HCT116 (cell line): ENCODE measurements at regions not wholly inside any gene's neighbourhood (a gene's known extent, or its start where the extent isn't known, plus 50 kb on each side); places are given as distances from the start of the nearest gene placed in this dataset.

ENCODE experiments used
- ATF3 ChIP-seq: IDR thresholded peaks from 2 replicates; pipeline ENCODE4 v1.6.1; 2012
- CTCF ChIP-seq, 3 experiments: fragments of 200-600 bp in 1 of 3; sonication (generic) in 1 of 3; IDR thresholded peaks in 2 of 3; conservative IDR thresholded peaks in 1 of 3; 2 replicates each; pipeline ENCODE4 v1.5.1; 2012 to 2017; ENCODE audit warnings: low read depth in 2 of 3, low read length in 2 of 3, antibody characterized with exemption in 1 of 3, borderline replicate concordance in 1 of 3, control low read depth in 1 of 3, mild to moderate bottlenecking in 1 of 3, mixed read lengths in 1 of 3, mixed run types in 1 of 3, moderate library complexity in 1 of 3; ENCODE audit not compliant: insufficient read depth in 1 of 3
- POLR2A ChIP-seq: IDR thresholded peaks from 2 replicates; pipeline ENCODE4 v1.7.0; 2011; ENCODE audit warnings: borderline replicate concordance; ENCODE audit not compliant: insufficient read depth, insufficient read length; ENCODE audit errors: extremely low read depth
- ZFX ChIP-seq: fragments of 450-650 bp; IDR thresholded peaks from 2 replicates; pipeline ENCODE4 v1.6.1; 2017

- TF ChIP-seq CTCF (IDR thresholded peaks at IDR 0.05 in 2 of 3, conservative IDR thresholded peaks at IDR 0.05 in 1 of 3; ENCODE audit: borderline replicate concordance in 1 of 3, insufficient read depth in 1 of 3, low read depth in 2 of 3, low read length in 2 of 3) (no peak), ZFX (no peak), ATF3 (no peak), POLR2A (no peak)
Observed at GRCh38 chr5:117547192-117547591, 972.6 kb upstream of the SEMA6A start.
